Glutamatergic neuron (in vitro differentiated cells): ENCODE measurements at regions not wholly inside any gene's neighbourhood (a gene's known extent, or its start where the extent isn't known, plus 50 kb on each side); places are given as distances from the start of the nearest gene placed in this dataset.

Experiments
- DNase-seq: peaks from one replicate; pipeline ENCODE4 v3.0.0; 2022
- H3K27ac Mint-ChIP-seq: one replicate; pipeline ENCODE4 v1.8.0; 2020; ENCODE audit warnings: mild to moderate bottlenecking, mixed read lengths, inconsistent platforms; ENCODE audit not compliant: unreplicated experiment
- H3K27me3 Mint-ChIP-seq: one replicate; pipeline ENCODE4 v1.8.0; 2020; ENCODE audit warnings: mild to moderate bottlenecking, moderate library complexity, mixed read lengths, inconsistent platforms; ENCODE audit not compliant: unreplicated experiment
- H3K36me3 Mint-ChIP-seq: one replicate; pipeline ENCODE4 v1.8.0; 2020; ENCODE audit warnings: mild to moderate bottlenecking, mixed read lengths, inconsistent platforms; ENCODE audit not compliant: unreplicated experiment
- H3K4me1 Mint-ChIP-seq: one replicate; pipeline ENCODE4 v1.8.0; 2020; ENCODE audit warnings: mild to moderate bottlenecking, low read depth, mixed read lengths, inconsistent platforms; ENCODE audit not compliant: unreplicated experiment
- H3K4me3 Mint-ChIP-seq: one replicate; pipeline ENCODE4 v1.8.0; 2020; ENCODE audit warnings: mild to moderate bottlenecking, mixed read lengths, inconsistent platforms; ENCODE audit not compliant: unreplicated experiment
- H3K9me3 Mint-ChIP-seq: one replicate; pipeline ENCODE4 v1.8.0; 2020; ENCODE audit warnings: mild to moderate bottlenecking, moderate library complexity, mixed read lengths, inconsistent platforms; ENCODE audit not compliant: unreplicated experiment
- CTCF ChIP-seq: fragments of 200-600 bp; sonication (generic); IDR thresholded peaks from one replicate; pipeline ENCODE4 v1.5.0; 2021; ENCODE audit not compliant: partially characterized antibody, unreplicated experiment

GRCh38 chr22:34798605-34799004 is 267.4 kb upstream of the ISX start:
- H3K27ac Mint-ChIP-seq: peak overlapping the region; percentile 71
- peaks cover 19% of the 10 kb centered on the region for H3K4me1 Mint-ChIP-seq
- H3K27me3 Mint-ChIP-seq: no peaks in the 10 kb centered on the region
- peaks cover 7% of the 10 kb centered on the region for H3K36me3 Mint-ChIP-seq
- peaks cover 2% of the 10 kb centered on the region for H3K9me3 Mint-ChIP-seq
- no peak overlapping the region for H3K4me3 Mint-ChIP-seq
- no peak for TF ChIP-seq CTCF
- DNase-seq: peak; percentile 43

- TF ChIP-seq CTCF: no peak
- Mint-ChIP-seq H3K36me3 (peaks cover 7% of the 10 kb centered on the region), H3K9me3 (peaks cover 2% of the 10 kb centered on the region), H3K27me3 (no peaks in the 10 kb centered on the region), H3K27ac (no peak overlapping the region), H3K4me1 (peaks cover 31% of the 10 kb centered on the region), H3K4me3 (no peak overlapping the region)
- no peak for DNase-seq
Observed at GRCh38 chr22:34800260-34800980, 265.5 kb upstream of the ISX start.

- DNase-seq: no peak
- H3K9me3 Mint-ChIP-seq: peaks cover 2% of the 10 kb centered on the region
- H3K36me3 Mint-ChIP-seq: peaks cover 7% of the 10 kb centered on the region
- H3K27me3 Mint-ChIP-seq: no peaks in the 10 kb centered on the region
- H3K27ac Mint-ChIP-seq: no peak overlapping the region
- H3K4me3 Mint-ChIP-seq: no peak overlapping the region
- peaks cover 32% of the 10 kb centered on the region for H3K4me1 Mint-ChIP-seq
- no peak for TF ChIP-seq CTCF
Observed at GRCh38 chr22:34801221-34801620, 264.7 kb upstream of the ISX start.

- H3K9me3 Mint-ChIP-seq: peaks cover 5% of the 10 kb centered on the region
- DNase-seq: no peak
Observed at GRCh38 chr22:34804091-34804490, 261.9 kb upstream of the ISX start.

More at GRCh38 chr22:34804091-34804490, 261.9 kb upstream of the ISX start:
- Mint-ChIP-seq H3K27me3 (peaks cover 2% of the 10 kb centered on the region), H3K27ac (no peak overlapping the region), H3K36me3 (peaks cover 7% of the 10 kb centered on the region), H3K4me1 (peaks cover 19% of the 10 kb centered on the region), H3K4me3 (no peak overlapping the region)
- no peak for TF ChIP-seq CTCF
